Lung (tissue), 11 donors: ENCODE measurements at regions not wholly inside any gene's neighbourhood (a gene's known extent, or its start where the extent isn't known, plus 50 kb on each side); places are given as distances from the start of the nearest gene placed in this dataset.
A peak's percentile ranks its signal among the peaks of the same experiment; 100 is the strongest.

Experiments used
- ATAC-seq: fragments of 200-7000 bp; cut with Tn5 transposase; one replicate; pipeline ENCODE4 v1.9.1; 2020; ENCODE audit warnings: moderate number of reproducible peaks; ENCODE audit not compliant: insufficient read depth, low FRiP score
- DNase-seq, 3 donors: peaks; one replicate each; pipeline ENCODE4 v3.0.0-alpha.2; 2013 to 2017
- H3K27ac ChIP-seq, 2 donors: one replicate each; pipeline ENCODE4 v1.5.1; 2013; ENCODE audit warnings: mild to moderate bottlenecking in 2 of 2, moderate library complexity in 2 of 2, control low read depth in 1 of 2, inconsistent platforms in 1 of 2, low read depth in 1 of 2, low read length in 1 of 2
- H3K27me3 ChIP-seq, 3 donors: one replicate each; pipeline ENCODE4 v1.5.1; 2013; ENCODE audit warnings: low read length in 2 of 3; ENCODE audit not compliant: control insufficient read depth in 3 of 3, insufficient read depth in 3 of 3
- H3K36me3 ChIP-seq, 4 donors: one replicate each; pipeline ENCODE4 v1.5.1; 2013; ENCODE audit warnings: low read length in 4 of 4, mild to moderate bottlenecking in 1 of 4, moderate library complexity in 1 of 4; ENCODE audit not compliant: control insufficient read depth in 4 of 4, insufficient read depth in 4 of 4
- H3K4me1 ChIP-seq, 5 donors: one replicate each; pipeline ENCODE4 v1.5.1; 2013; ENCODE audit warnings: low read length in 5 of 5, mild to moderate bottlenecking in 2 of 5, moderate library complexity in 1 of 5; ENCODE audit not compliant: control insufficient read depth in 5 of 5, insufficient read depth in 5 of 5
- H3K4me3 ChIP-seq: one replicate; pipeline ENCODE4 v1.5.1; 2013; ENCODE audit warnings: mild to moderate bottlenecking, control low read depth, moderate library complexity
- H3K9ac ChIP-seq, 2 donors: one replicate each; pipeline ENCODE4 v1.5.1; 2013; ENCODE audit warnings: low read length in 2 of 2, control low read depth in 1 of 2; ENCODE audit not compliant: insufficient read depth in 1 of 2
- H3K9me3 ChIP-seq, 4 donors: one replicate each; pipeline ENCODE4 v1.5.1; 2013; ENCODE audit warnings: low read length in 3 of 4, mild to moderate bottlenecking in 1 of 4, moderate library complexity in 1 of 4; ENCODE audit not compliant: control insufficient read depth in 4 of 4, insufficient read depth in 3 of 4
- WGBS, 2 donors: extraction: QIAGEN DNeasy Blood & Tissue Kit; methylation state at CpG; one replicate each; pipeline ENCODE4 v1.1.7; 2013; 5-methylcytosine and 5-hydroxymethylcytosine counted together
- TF ChIP-seq, protein P1 (sequence below): IDR thresholded peaks from 2 replicates; pipeline ENCODE4 v1.5.1; 2012; ENCODE audit warnings: mild to moderate bottlenecking; ENCODE audit errors: control extremely low read depth, extremely low read depth
- donor health status: control.
- donor health status: control.
- donor health status: Bipolar disorder and iron deficiency.
- donor health status: healthy.
- donor health status: DM: yes; HTN: yes; CAD: no.

DNA sequence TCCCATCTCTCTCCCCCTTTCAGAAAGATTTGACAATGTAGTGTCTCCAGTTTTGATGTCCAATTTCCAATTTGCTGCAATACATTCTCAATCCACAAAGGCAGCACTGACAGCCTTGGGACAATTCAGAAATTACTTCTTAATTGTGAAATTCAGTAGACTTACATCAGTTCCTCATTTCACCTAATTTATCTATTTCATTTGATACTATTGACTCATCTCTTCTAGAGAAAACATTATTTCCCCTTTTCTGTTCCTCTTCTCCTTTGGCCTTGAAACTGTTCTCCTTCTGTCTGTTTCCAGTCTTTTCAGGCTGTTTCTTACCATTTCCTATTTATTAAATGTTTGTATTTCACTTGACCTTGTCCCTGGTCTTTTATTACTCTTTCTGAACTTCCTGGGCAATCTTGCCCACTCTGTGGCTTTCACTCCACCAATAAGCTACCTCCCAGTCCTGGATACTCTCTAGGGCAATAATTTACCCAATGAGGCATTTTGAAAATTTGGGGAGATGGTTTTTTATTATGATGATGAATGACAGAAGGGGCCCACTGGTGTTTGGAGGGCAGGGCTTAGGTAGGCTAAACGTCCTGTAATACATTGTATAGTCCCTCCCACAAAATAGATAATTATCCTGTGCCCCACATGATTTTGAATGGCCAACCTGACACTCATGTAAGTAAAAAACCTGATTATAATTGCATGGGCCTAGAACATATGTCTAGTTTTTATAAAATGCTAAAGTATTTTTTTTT lies 498.0 kb upstream of the BOD1L1 start:
- Histone ChIP-seq H3K36me3 (no peaks in the 10 kb centered on the region), H3K9ac (no peak overlapping the region), H3K27ac (no peak overlapping the region), H3K9me3 (peaks cover 0 to 2% (median 0%) of the 10 kb centered on the region in 4 donors), H3K27me3 (no peaks in the 10 kb centered on the region), H3K4me3 (no peak overlapping the region), H3K4me1 (peaks cover 0 to 9% (median 0%) of the 10 kb centered on the region in 5 donors)
- DNase-seq: no peak
- 35 to 40% methylated on average over 1 of the region's 1 CpG for WGBS, 2 donors
- ATAC-seq: peak; percentile 56
- TF ChIP-seq, protein P1, sequence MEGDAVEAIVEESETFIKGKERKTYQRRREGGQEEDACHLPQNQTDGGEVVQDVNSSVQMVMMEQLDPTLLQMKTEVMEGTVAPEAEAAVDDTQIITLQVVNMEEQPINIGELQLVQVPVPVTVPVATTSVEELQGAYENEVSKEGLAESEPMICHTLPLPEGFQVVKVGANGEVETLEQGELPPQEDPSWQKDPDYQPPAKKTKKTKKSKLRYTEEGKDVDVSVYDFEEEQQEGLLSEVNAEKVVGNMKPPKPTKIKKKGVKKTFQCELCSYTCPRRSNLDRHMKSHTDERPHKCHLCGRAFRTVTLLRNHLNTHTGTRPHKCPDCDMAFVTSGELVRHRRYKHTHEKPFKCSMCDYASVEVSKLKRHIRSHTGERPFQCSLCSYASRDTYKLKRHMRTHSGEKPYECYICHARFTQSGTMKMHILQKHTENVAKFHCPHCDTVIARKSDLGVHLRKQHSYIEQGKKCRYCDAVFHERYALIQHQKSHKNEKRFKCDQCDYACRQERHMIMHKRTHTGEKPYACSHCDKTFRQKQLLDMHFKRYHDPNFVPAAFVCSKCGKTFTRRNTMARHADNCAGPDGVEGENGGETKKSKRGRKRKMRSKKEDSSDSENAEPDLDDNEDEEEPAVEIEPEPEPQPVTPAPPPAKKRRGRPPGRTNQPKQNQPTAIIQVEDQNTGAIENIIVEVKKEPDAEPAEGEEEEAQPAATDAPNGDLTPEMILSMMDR: no peak

DNA sequence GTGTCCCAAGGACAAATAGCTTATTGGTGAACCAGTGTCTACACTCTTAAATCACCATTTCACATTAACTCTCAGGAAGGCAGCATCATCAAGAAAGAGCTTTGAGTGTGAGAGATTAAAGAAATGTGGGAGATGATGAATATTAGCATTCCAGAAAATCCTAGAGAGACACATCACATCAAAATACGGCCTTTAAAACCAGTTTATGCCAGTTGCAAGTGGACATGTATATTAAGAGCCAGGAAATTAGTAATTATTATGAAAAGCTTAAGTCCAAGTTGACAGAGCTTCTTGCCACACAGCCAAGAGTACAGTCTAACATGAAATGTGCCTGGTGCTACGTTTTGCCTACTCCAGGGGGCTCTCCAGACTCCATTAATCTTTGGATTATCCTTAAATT lies 503.0 kb upstream of the BOD1L1 start:
- H3K9ac ChIP-seq: no peak overlapping the region
- TF ChIP-seq, protein P1: no peak
- no peak overlapping the region for H3K27ac ChIP-seq
- no peaks in the 10 kb centered on the region for H3K36me3 ChIP-seq
- peaks cover 0 to 11% (median 0%) of the 10 kb centered on the region in 5 donors for H3K4me1 ChIP-seq
- no peaks in the 10 kb centered on the region for H3K9me3 ChIP-seq
- ATAC-seq (no peak), DNase-seq (peak in 1 of 3 donors; percentile 60)
- no peak overlapping the region for H3K4me3 ChIP-seq
- no peaks in the 10 kb centered on the region for H3K27me3 ChIP-seq
- WGBS, 2 donors: 43 to 72% methylated on average over 2 of the region's 2 CpGs

DNA sequence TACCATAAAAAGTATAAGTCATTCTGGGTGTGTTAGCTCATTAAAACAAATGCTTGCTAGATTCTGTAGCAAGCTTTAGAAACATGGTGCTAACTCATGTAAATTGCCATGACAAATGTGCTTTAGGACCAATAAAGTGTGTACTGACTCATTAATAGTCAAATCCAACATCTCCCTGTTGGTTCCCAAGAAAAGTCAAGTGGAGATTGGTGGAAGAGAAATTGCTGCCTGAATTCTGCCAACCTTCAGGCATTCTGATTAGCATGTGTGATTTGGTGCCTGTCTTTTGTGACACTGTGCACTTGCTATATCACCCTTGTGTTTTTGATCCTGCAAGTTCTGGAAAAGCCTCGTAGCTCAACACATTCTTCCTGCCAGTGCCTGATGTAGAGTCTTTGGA lies 503.8 kb upstream of the BOD1L1 start:
- H3K9me3 ChIP-seq: no peaks in the 10 kb centered on the region
- WGBS, 2 donors: 83 to 87% methylated on average over 1 of the region's 1 CpG
- H3K27me3 ChIP-seq: no peaks in the 10 kb centered on the region
- no peak overlapping the region for H3K4me3 ChIP-seq
- H3K27ac ChIP-seq: no peak overlapping the region
- DNase-seq (no peak), ATAC-seq (no peak)
- TF ChIP-seq, protein P1: no peak
- no peaks in the 10 kb centered on the region for H3K36me3 ChIP-seq
- no peak overlapping the region for H3K9ac ChIP-seq
- H3K4me1 ChIP-seq: peaks cover 0 to 11% (median 0%) of the 10 kb centered on the region in 5 donors
